GM23338 (cell line): ENCODE measurements at regions not wholly inside any gene's neighbourhood (a gene's known extent, or its start where the extent isn't known, plus 50 kb on each side); places are given as distances from the start of the nearest gene placed in this dataset.

Source experiments
- ATAC-seq: fragments of 200-7000 bp; cut with Tn5 transposase; 3 replicates; pipeline ENCODE4 v1.9.1; 2020
- DNase-seq: peaks from one replicate; pipeline ENCODE4 v3.0.0-alpha.2; 2015; ENCODE audit warnings: low spot score
- H2AFZ ChIP-seq: fragments of 200-600 bp; sonication (generic); 2 replicates; pipeline ENCODE4 v1.8.0; 2016; ENCODE audit warnings: antibody characterized with exemption, mild to moderate bottlenecking, moderate library complexity
- H3F3A ChIP-seq: fragments of 200-600 bp; sonication (generic); replicated peaks from 2 replicates; pipeline ENCODE4 v1.8.0; 2017; ENCODE audit warnings: antibody characterized with exemption, mixed run types, low read depth
- H3K27ac ChIP-seq: fragments of 200-600 bp; sonication (generic); 2 replicates; pipeline ENCODE4 v1.6.1; 2016; ENCODE audit warnings: low read depth
- H3K27me3 ChIP-seq: fragments of 200-600 bp; sonication (generic); 2 replicates; pipeline ENCODE4 v1.8.0; 2016; ENCODE audit warnings: mild to moderate bottlenecking, mixed run types, moderate library complexity; ENCODE audit not compliant: insufficient read depth
- H3K36me3 ChIP-seq: fragments of 200-600 bp; sonication (generic); 2 replicates; pipeline ENCODE4 v1.8.0; 2016; ENCODE audit warnings: mild to moderate bottlenecking; ENCODE audit not compliant: insufficient read depth
- H3K4me1 ChIP-seq: fragments of 200-600 bp; sonication (generic); 2 replicates; pipeline ENCODE4 v1.8.0; 2016; ENCODE audit warnings: mild to moderate bottlenecking, moderate library complexity; ENCODE audit not compliant: insufficient read depth
- H3K4me2 ChIP-seq: fragments of 200-600 bp; sonication (generic); 2 replicates; pipeline ENCODE4 v1.7.1; 2017; ENCODE audit warnings: mixed run types
- H3K4me3 ChIP-seq: fragments of 200-600 bp; sonication (generic); 2 replicates; pipeline ENCODE4 v1.6.1; 2016; ENCODE audit warnings: mixed run types
- H3K79me2 ChIP-seq: fragments of 200-600 bp; sonication (generic); replicated peaks from 2 replicates; pipeline ENCODE4 v1.8.0; 2017; ENCODE audit warnings: mild to moderate bottlenecking; ENCODE audit not compliant: insufficient read depth
- H3K9me2 ChIP-seq: fragments of 200-600 bp; sonication (generic); 2 replicates; pipeline ENCODE4 v1.8.0; 2017; ENCODE audit not compliant: insufficient read depth
- H4K20me1 ChIP-seq: fragments of 200-600 bp; sonication (generic); replicated peaks from 2 replicates; pipeline ENCODE4 v1.8.0; 2017; ENCODE audit warnings: mild to moderate bottlenecking; ENCODE audit not compliant: insufficient read depth
- H3K27ac Mint-ChIP-seq: 2 replicates; pipeline ENCODE4 v1.8.0; 2020; ENCODE audit warnings: inconsistent platforms, mild to moderate bottlenecking, moderate library complexity, mixed read lengths
- H3K27me3 Mint-ChIP-seq: 3 replicates; pipeline ENCODE4 v1.8.0; 2022; ENCODE audit warnings: low read depth, mild to moderate bottlenecking, moderate library complexity, mixed read lengths, inconsistent platforms; ENCODE audit not compliant: insufficient read depth, poor library complexity
- H3K36me3 Mint-ChIP-seq: 3 replicates; pipeline ENCODE4 v1.8.0; 2021; ENCODE audit warnings: low read depth, mild to moderate bottlenecking, inconsistent platforms, moderate library complexity, mixed read lengths
- H3K4me1 Mint-ChIP-seq: 3 replicates; pipeline ENCODE4 v1.8.0; 2020; ENCODE audit warnings: mild to moderate bottlenecking, inconsistent platforms, mixed read lengths
- H3K4me3 Mint-ChIP-seq: 3 replicates; pipeline ENCODE4 v1.8.0; 2021; ENCODE audit warnings: moderate library complexity, mild to moderate bottlenecking, inconsistent platforms, mixed read lengths
- H3K9me3 Mint-ChIP-seq: 3 replicates; pipeline ENCODE4 v1.8.0; 2020; ENCODE audit warnings: moderate library complexity, mild to moderate bottlenecking, inconsistent platforms, mixed read lengths
- CREB1 ChIP-seq: fragments of 250-450 bp; sonication (Bioruptor Pico); IDR thresholded peaks from 2 replicates; pipeline ENCODE4 v1.5.0; 2020; ENCODE audit warnings: low read depth, mild to moderate bottlenecking, moderate library complexity
- EZH2 ChIP-seq: fragments of 200-600 bp; sonication (generic); IDR thresholded peaks from one replicate; pipeline ENCODE4 v1.8.0; 2017; ENCODE audit warnings: antibody characterized with exemption, mild to moderate bottlenecking, low read depth; ENCODE audit not compliant: unreplicated experiment
- EZH2phosphoT487 ChIP-seq: fragments of 200-600 bp; sonication (generic); IDR thresholded peaks from one replicate; pipeline ENCODE4 v1.8.1; 2018; ENCODE audit warnings: antibody characterized with exemption; ENCODE audit not compliant: unreplicated experiment
- JUNB ChIP-seq: IDR thresholded peaks from one replicate; pipeline ENCODE4 v1.6.1; 2016; ENCODE audit warnings: antibody characterized with exemption; ENCODE audit not compliant: unreplicated experiment
- NANOG ChIP-seq: IDR thresholded peaks from 2 replicates; pipeline ENCODE4 v1.6.1; 2016; ENCODE audit warnings: antibody characterized with exemption, borderline replicate concordance
- POLR2AphosphoS5 ChIP-seq: IDR thresholded peaks from 2 replicates; pipeline ENCODE4 v1.6.1; 2016; ENCODE audit warnings: antibody characterized with exemption, low read depth
- STAT1 ChIP-seq: IDR thresholded peaks from one replicate; pipeline ENCODE4 v1.6.1; 2016; ENCODE audit warnings: antibody characterized with exemption; ENCODE audit not compliant: unreplicated experiment
- ZNF114 ChIP-seq: fragments of 250-450 bp; sonication (Bioruptor Pico); IDR thresholded peaks from 2 replicates; pipeline ENCODE4 v1.5.0; 2020; ENCODE audit warnings: mild to moderate bottlenecking, moderate library complexity
- ZNF331 ChIP-seq: fragments of 250-450 bp; sonication (Bioruptor Pico); IDR thresholded peaks from 2 replicates; pipeline ENCODE4 v1.5.0; 2020; ENCODE audit warnings: low read depth, mild to moderate bottlenecking, moderate library complexity
- TF ChIP-seq, protein P1 (sequence below): fragments of 250-450 bp; sonication (Bioruptor Pico); IDR thresholded peaks from 2 replicates; pipeline ENCODE4 v1.5.0; 2020; ENCODE audit warnings: mild to moderate bottlenecking, moderate library complexity
- TF ChIP-seq, protein P2 (sequence below), 2 experiments: fragments of 200-600 bp in 1 of 2; sonication (generic) in 1 of 2; conservative IDR thresholded peaks; 2 replicates each; pipeline versions ENCODE4 v1.5.1 to v1.6.1; 2016 to 2017; ENCODE audit warnings: antibody characterized with exemption in 2 of 2, low read depth in 2 of 2, mild to moderate bottlenecking in 2 of 2, moderate library complexity in 1 of 2
- TF ChIP-seq, protein P3 (sequence below): IDR thresholded peaks from 2 replicates; pipeline ENCODE4 v1.6.1; 2016; ENCODE audit warnings: antibody characterized with exemption

DNA sequence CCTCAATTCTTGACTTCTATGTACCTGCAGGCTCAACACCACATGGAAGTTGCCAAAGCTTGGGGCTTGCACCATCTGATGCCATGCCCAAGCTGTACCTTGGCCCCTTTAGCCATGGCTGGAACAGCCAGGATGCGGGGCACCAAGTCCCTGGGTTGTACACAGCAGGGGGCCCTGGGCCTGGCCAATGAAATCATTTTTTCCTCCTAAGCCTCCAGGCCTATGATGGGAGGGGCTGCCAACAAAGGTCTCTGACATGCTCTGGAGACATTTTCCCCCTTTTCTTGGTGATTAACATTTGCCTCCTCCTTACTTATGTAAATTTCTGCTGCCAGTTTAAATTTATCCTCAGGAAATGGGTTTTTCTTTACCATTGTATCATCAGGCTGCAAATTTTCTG, 1428.1 kb downstream of the C4orf33 start:
- Mint-ChIP-seq H3K27me3 (peaks cover 4% of the 10 kb centered on the region), H3K4me1 (no peaks in the 10 kb centered on the region), H3K9me3 (peaks cover 38% of the 10 kb centered on the region), H3K4me3 (no peak overlapping the region), H3K27ac (no peak overlapping the region), H3K36me3 (peaks cover 36% of the 10 kb centered on the region)
- H3K27me3 ChIP-seq, result no peaks in the 10 kb centered on the region
- H4K20me1 ChIP-seq, result no peaks in the 10 kb centered on the region
- H3K36me3 ChIP-seq, result peaks cover 3% of the 10 kb centered on the region; the same call in 1 of the 2 replicates
- no peaks in the 10 kb centered on the region for H3K79me2 ChIP-seq
- DNase-seq, result peak; percentile 30
- TF ChIP-seq POLR2AphosphoS5 (no peak), EZH2 (no peak), ZNF331 (CRISPR knock-in tag) (no peak), STAT1 (no peak)
- no peak overlapping the region for H3K4me2 ChIP-seq
- H2AFZ ChIP-seq, result no peak overlapping the region
- H3K4me3 ChIP-seq, result no peak overlapping the region
- H3F3A ChIP-seq, result no peaks in the 10 kb centered on the region
- no peaks in the 10 kb centered on the region for H3K4me1 ChIP-seq
- no peak overlapping the region for H3K27ac ChIP-seq
- ATAC-seq, result no peak
- H3K9me2 ChIP-seq, result no peaks in the 10 kb centered on the region

DNA sequence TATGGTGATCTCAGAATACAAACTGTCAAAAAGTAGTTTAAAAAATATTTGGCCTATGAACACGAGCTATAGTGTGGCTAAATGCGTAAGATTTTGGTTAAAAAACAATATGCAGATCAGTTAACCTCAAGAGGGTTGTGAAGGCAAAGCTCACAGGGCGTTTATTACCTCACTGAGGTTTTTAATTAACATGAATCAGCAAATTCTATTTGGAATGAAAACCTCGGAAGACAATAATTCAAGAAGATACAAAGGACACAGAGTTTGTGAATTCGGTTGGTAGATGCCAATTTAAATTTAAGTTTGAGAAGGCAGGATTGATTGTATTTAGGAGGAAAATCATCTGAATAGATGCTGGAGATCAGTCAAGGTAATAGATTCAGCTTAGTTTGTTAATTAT, 1434.6 kb downstream of the C4orf33 start:
- Mint-ChIP-seq H3K9me3 (peaks cover 3% of the 10 kb centered on the region), H3K36me3 (peaks cover 3% of the 10 kb centered on the region; the same call in 2 of the 3 replicates), H3K27me3 (no peaks in the 10 kb centered on the region), H3K4me1 (no peaks in the 10 kb centered on the region), H3K27ac (0 out of 2 replicates have a peak overlapping the region, but pooled peaks have one; percentile 17), H3K4me3 (no peak overlapping the region)
- no peak for DNase-seq
- Histone ChIP-seq H4K20me1 (no peaks in the 10 kb centered on the region), H3K36me3 (no peaks in the 10 kb centered on the region), H2AFZ (no peak overlapping the region), H3F3A (no peaks in the 10 kb centered on the region), H3K4me3 (no peak overlapping the region), H3K27me3 (no peaks in the 10 kb centered on the region), H3K79me2 (no peaks in the 10 kb centered on the region), H3K9me2 (no peaks in the 10 kb centered on the region), H3K27ac (no peak overlapping the region), H3K4me2 (no peak overlapping the region), H3K4me1 (no peaks in the 10 kb centered on the region)
- TF ChIP-seq, protein P1, sequence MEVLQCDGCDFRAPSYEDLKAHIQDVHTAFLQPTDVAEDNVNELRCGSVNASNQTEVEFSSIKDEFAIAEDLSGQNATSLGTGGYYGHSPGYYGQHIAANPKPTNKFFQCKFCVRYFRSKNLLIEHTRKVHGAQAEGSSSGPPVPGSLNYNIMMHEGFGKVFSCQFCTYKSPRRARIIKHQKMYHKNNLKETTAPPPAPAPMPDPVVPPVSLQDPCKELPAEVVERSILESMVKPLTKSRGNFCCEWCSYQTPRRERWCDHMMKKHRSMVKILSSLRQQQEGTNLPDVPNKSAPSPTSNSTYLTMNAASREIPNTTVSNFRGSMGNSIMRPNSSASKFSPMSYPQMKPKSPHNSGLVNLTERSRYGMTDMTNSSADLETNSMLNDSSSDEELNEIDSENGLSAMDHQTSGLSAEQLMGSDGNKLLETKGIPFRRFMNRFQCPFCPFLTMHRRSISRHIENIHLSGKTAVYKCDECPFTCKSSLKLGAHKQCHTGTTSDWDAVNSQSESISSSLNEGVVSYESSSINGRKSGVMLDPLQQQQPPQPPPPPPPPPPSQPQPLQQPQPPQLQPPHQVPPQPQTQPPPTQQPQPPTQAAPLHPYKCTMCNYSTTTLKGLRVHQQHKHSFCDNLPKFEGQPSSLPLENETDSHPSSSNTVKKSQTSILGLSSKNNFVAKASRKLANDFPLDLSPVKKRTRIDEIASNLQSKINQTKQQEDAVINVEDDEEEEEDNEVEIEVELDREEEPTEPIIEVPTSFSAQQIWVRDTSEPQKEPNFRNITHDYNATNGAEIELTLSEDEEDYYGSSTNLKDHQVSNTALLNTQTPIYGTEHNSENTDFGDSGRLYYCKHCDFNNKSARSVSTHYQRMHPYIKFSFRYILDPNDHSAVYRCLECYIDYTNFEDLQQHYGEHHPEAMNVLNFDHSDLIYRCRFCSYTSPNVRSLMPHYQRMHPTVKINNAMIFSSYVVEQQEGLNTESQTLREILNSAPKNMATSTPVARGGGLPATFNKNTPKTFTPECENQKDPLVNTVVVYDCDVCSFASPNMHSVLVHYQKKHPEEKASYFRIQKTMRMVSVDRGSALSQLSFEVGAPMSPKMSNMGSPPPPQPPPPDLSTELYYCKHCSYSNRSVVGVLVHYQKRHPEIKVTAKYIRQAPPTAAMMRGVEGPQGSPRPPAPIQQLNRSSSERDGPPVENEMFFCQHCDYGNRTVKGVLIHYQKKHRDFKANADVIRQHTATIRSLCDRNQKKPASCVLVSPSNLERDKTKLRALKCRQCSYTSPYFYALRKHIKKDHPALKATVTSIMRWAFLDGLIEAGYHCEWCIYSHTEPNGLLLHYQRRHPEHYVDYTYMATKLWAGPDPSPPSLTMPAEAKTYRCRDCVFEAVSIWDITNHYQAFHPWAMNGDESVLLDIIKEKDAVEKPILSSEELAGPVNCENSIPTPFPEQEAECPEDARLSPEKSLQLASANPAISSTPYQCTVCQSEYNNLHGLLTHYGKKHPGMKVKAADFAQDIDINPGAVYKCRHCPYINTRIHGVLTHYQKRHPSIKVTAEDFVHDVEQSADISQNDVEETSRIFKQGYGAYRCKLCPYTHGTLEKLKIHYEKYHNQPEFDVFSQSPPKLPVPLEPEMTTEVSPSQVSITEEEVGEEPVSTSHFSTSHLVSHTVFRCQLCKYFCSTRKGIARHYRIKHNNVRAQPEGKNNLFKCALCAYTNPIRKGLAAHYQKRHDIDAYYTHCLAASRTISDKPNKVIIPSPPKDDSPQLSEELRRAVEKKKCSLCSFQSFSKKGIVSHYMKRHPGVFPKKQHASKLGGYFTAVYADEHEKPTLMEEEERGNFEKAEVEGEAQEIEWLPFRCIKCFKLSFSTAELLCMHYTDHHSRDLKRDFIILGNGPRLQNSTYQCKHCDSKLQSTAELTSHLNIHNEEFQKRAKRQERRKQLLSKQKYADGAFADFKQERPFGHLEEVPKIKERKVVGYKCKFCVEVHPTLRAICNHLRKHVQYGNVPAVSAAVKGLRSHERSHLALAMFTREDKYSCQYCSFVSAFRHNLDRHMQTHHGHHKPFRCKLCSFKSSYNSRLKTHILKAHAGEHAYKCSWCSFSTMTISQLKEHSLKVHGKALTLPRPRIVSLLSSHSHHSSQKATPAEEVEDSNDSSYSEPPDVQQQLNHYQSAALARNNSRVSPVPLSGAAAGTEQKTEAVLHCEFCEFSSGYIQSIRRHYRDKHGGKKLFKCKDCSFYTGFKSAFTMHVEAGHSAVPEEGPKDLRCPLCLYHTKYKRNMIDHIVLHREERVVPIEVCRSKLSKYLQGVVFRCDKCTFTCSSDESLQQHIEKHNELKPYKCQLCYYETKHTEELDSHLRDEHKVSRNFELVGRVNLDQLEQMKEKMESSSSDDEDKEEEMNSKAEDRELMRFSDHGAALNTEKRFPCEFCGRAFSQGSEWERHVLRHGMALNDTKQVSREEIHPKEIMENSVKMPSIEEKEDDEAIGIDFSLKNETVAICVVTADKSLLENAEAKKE (CRISPR knock-in tag), result no peak
- TF ChIP-seq NANOG, result no peak
- TF ChIP-seq, protein P2, sequence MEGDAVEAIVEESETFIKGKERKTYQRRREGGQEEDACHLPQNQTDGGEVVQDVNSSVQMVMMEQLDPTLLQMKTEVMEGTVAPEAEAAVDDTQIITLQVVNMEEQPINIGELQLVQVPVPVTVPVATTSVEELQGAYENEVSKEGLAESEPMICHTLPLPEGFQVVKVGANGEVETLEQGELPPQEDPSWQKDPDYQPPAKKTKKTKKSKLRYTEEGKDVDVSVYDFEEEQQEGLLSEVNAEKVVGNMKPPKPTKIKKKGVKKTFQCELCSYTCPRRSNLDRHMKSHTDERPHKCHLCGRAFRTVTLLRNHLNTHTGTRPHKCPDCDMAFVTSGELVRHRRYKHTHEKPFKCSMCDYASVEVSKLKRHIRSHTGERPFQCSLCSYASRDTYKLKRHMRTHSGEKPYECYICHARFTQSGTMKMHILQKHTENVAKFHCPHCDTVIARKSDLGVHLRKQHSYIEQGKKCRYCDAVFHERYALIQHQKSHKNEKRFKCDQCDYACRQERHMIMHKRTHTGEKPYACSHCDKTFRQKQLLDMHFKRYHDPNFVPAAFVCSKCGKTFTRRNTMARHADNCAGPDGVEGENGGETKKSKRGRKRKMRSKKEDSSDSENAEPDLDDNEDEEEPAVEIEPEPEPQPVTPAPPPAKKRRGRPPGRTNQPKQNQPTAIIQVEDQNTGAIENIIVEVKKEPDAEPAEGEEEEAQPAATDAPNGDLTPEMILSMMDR (conservative IDR thresholded peaks at IDR 0.05; ENCODE audit: low read depth in 2 of 2), result no peak
- TF ChIP-seq ZNF331 (CRISPR knock-in tag), result no peak
- TF ChIP-seq EZH2, result no peak
- TF ChIP-seq STAT1, result no peak
- TF ChIP-seq JUNB, result no peak
- TF ChIP-seq POLR2AphosphoS5, result no peak
- no peak for TF ChIP-seq CREB1
- TF ChIP-seq EZH2phosphoT487, result no peak
- no peak for TF ChIP-seq ZNF114 (CRISPR knock-in tag)
- TF ChIP-seq, protein P3, sequence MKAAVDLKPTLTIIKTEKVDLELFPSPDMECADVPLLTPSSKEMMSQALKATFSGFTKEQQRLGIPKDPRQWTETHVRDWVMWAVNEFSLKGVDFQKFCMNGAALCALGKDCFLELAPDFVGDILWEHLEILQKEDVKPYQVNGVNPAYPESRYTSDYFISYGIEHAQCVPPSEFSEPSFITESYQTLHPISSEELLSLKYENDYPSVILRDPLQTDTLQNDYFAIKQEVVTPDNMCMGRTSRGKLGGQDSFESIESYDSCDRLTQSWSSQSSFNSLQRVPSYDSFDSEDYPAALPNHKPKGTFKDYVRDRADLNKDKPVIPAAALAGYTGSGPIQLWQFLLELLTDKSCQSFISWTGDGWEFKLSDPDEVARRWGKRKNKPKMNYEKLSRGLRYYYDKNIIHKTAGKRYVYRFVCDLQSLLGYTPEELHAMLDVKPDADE, result no peak
- ATAC-seq, result no peak
